GM19467 (cell line): ENCODE measurements at regions not wholly inside any gene's neighbourhood (a gene's known extent, or its start where the extent isn't known, plus 50 kb on each side); places are given as distances from the start of the nearest gene placed in this dataset.
A peak's percentile ranks its signal among the peaks of the same experiment; 100 is the strongest.
"Not testable (repeated sequence)": the region's sequence is repeated elsewhere in the genome, so short reads cannot be mapped to it uniquely, and the experiment has no call there.

Experiments
- ATAC-seq: cut with Tn5 transposase; IDR thresholded peaks from one replicate; pipeline ENCODE4 v1.9.1; 2021; ENCODE audit warnings: mild to moderate bottlenecking, moderate library complexity; ENCODE audit not compliant: unreplicated experiment

- no peak for ATAC-seq
These were observed 1511.0 kb upstream of the ADGRL3 start for GRCh38 chr4:59689149-59689548.

GRCh38 chr4:59695355-59696053 lies 1504.6 kb upstream of the ADGRL3 start:
- no peak for ATAC-seq

GRCh38 chr4:59698041-59698440 lies 1502.1 kb upstream of the ADGRL3 start:
- no peak for ATAC-seq

- ATAC-seq, result no peak
These were observed 1499.5 kb upstream of the ADGRL3 start for GRCh38 chr4:59700651-59701050.

- ATAC-seq, result no peak
These were observed 1495.5 kb upstream of the ADGRL3 start for GRCh38 chr4:59704616-59705015.

- no peak for ATAC-seq
These were observed 1487.7 kb upstream of the ADGRL3 start for GRCh38 chr4:59712470-59712869.

DNA sequence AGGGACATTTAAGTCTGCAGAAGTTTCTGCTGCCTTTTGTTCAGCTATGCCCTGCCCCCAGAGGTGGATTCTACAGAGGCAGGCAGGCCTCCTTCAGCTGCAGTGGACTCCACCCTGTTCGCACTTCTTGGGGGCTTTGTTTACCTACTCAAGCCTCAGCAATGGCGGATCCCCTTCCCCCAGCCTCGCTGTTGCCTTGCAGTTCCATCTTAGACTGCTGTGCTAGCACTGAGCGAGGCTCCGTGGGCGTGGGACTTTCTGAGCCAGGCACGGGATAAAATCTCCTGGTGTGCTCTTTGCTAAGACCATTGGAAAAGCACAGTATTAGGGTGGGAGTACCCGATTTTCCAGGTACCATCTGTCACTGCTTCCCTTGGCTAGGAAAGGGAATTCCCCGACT lies 1475.8 kb upstream of the ADGRL3 start:
- not testable (repeated sequence) for ATAC-seq

DNA sequence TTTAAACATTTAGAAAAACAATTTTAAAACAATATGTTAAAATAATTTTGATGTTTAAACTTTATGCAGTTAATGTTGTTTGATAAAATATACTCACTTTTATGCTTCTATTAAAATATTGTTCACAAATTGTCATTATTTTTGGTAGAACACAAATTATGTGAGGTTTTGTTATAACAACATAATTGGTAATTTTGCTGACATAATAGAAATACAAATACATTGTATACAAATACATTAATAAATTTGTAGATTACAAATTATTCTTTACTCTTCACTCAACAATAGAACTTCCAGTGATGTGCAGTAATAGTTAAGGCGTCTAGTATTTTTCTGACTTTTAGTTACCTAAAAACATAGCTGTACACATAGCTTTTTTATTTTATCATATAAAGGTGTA lies 1472.4 kb upstream of the ADGRL3 start:
- no peak for ATAC-seq

DNA sequence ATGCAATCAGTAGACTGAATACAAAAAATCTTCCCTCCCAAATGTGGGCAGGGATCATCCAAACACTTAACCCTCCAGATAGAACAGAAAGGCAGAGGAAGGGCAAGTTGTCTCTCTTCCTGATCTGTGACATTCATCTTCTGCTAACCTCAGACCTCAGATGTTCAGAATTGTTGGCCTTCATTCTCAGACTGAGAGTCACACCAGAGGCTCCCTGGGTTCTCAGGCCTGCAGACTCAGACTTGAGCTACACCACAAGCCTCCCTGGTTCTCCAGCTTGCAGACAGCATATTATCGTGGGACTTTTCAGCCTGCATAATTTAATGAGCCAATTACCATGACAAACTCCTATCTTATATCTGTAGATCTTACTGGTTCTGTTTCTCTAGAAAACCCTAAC lies 1471.6 kb upstream of the ADGRL3 start:
- no peak for ATAC-seq

DNA sequence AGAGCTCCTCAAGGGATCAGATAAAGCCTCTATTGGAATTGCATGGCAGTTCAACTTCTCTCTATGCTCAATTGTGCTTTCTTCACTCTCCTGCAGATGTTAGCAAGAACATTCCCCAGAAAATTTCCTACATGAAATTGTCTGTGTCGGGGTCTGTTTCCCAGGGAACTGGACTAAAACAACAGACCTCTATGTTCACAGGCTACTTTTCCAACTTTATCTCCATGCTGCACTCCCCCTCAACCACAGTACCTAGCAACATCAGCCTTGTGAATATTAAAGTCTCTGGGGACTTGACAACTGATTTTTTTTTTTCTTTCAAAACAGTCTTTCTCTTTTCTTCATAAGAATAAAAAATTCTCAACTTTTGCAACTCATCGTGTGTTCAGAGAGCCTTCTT lies 1470.8 kb upstream of the ADGRL3 start:
- no peak for ATAC-seq

DNA sequence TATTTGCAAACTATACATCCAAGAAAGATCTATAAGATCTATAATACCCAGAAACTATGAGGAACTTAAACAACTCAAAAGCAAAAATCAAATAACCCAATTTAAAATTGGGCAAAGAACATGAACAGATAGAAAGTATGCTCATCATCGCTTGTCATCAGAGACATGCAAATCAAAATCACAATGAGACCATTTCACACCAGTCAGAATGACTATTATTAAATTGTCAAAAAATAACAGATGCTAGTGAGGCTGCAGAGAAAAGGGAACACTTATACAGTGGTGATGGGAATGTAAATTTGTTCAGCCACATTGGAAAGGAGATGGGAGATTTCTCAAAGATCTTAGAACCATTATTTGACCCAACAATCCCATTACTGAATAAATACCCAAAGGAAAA lies 1451.7 kb upstream of the ADGRL3 start:
- no peak for ATAC-seq

- ATAC-seq, result no peak
These were observed 1440.9 kb upstream of the ADGRL3 start for GRCh38 chr4:59759082-59759825.

DNA sequence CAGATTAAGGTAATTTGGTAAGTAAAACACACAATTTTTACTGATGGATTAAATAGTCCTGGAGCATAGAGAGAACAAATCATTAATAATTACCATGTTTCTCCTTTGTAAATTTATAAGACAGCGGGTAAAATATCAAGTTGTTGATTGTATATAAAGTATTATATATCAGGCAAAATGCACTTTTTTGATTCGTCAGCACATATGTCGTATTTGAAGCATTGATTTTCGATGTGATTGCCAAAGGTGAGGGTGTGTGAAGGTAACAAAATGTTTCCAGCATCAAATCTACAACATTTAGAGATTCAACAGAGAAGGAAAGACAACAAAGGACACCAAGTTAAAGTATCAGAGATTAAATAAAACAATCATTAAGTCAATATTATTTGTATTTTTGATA lies 1437.8 kb upstream of the ADGRL3 start:
- no peak for ATAC-seq

DNA sequence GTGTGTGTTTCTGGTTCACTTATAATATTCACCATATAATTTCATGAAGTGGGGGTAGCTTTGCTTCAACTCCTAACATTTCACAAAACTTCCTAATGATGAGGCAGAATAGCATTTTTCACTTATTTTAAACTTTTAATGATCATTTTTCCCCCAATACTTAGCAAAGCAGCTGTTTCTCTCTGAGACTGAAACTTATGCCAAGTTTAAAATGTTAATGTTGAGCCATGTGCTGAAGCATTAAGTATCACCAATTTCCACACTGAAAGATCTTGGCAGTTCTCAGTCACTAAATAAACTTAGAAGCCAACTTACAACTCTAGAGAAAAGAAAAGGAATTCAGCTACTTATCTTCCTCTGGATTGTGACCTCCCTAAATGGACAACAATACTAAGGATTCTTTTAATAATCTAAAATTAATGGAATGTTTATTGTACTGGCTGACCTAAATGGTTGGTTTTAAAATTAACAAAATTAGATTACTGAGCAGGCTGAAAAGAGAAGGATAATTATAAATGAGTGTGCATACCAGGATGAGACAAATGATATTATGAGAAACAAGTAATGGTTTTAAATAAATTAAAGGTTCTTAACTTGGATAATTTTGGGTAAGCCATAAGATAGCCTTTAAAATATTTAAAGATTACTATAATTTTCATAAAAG lies 1429.4 kb upstream of the ADGRL3 start:
- no peak for ATAC-seq

DNA sequence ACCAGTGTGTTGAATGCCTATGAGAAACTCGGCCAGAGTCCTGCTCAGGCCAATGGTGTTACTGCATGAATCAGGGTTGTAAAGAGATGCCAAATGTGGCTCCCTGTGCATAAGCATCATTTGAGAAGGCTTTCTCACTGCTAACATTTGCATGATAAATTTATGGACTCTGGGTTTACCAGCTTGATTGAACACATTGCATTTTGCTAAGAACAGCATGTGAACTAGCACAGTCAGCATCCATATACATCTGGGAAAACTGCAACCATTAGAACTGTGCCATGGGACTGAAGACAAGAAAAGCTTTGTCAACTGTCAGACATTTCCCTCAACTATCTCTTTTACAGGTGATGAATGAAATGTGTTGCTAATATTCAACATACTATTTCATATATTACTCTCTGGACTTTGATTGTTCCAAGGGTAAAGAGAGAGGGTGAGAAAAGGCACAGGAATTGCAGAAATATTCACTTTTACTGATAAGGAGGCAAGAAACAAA lies 1427.4 kb upstream of the ADGRL3 start:
- no peak for ATAC-seq

DNA sequence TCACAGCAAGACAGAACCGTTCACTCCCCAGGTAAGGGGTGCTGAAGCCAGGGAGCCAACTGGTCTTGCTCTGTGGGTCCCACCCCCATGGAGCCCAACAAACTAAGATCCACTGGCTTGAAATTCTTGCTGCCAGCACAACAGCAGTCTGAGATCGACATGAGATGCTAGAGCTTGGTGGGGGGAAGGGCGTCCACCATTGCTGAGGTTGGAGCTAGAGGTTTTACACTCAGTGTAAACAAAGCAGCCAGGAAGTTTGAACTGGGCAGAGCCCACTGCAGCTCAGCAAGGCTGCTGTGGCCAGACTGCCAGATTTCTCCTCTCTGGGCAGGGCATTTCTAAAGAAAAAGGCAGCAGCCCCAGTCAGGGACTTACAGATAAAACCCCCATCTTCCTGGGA lies 1419.9 kb upstream of the ADGRL3 start:
- not testable (repeated sequence) for ATAC-seq

DNA sequence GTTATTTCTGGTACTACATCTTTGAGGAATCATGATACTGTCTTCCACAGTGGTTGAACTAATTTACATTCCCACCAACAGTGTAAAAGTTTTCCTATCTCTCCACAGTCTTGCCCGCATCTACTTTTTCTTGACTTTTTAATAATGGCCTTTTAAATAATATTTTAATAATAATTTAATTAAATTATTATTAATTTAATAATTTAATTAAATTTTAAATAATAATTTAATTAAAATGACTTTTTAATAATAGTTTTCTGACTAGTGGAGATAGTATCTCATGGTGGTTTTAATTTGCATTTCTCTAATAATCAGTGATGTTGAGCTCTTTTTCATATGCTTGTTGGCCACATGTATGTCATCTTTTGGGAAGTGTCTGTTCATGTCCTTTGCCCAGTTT lies 1395.0 kb upstream of the ADGRL3 start:
- no peak for ATAC-seq

DNA sequence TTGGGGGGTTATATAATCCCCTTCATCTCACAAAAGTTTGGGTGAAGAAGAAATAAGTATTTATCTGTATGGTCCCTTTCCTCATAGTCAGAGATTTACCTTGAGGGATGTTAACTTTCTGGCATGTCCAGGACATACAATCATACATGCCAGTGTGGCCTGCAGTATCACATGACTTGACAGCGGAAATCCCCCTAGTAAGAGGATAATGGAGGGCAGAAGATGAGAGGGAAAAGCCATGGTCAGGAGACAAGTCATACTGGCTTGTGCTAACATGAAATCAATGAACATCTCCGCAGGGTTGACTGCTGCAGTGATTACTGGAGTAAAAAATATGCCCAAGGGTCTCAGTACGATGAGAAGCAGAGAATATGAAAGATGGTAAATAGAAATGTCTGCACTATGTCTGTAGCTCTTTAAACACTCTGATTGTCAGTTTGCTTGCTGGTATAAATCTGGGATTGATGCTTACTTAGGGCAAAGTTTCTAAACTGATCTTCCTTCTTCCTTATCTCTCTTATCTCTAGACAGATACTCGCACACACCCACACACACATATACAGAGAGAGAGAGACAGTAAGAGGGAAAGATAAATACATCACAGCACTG lies 1385.6 kb upstream of the ADGRL3 start:
- no peak for ATAC-seq

DNA sequence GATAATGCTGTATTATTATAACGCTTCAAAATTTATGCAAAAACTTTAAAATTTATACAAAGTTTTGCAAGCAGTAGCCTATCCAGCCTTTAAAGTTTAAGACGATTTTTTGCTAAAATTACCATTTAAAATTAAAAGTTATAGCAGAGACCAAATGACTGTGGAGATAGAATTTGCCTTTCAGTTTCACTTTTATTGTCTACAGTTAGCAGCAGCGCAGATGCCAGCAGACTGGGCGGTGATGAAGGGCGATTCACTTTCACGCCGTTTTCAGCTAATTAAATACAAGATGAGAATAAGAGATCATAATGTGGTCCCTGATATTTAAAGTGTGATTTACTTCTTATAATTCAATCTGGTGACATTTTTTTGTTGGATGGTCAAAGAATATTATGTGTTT lies 1381.5 kb upstream of the ADGRL3 start:
- peak; percentile 74 for ATAC-seq

GRCh38 chr4:59823311-59823710 lies 1376.8 kb upstream of the ADGRL3 start:
- ATAC-seq, result no peak

- no peak for ATAC-seq
These were observed 1375.0 kb upstream of the ADGRL3 start for GRCh38 chr4:59825104-59825503.
